KOPT-K1 (cell line): ENCODE measurements at regions not wholly inside any gene's neighbourhood (a gene's known extent, or its start where the extent isn't known, plus 50 kb on each side); places are given as distances from the start of the nearest gene placed in this dataset.

Experiments
- H3K27ac ChIP-seq: fragments of 200-600 bp; sonication (generic); 2 replicates; pipeline ENCODE4 v1.5.1; 2016; ENCODE audit warnings: antibody characterized with exemption, mild to moderate bottlenecking, low read depth, low read length; ENCODE audit not compliant: poor library complexity, severe bottlenecking
- H3K36me3 ChIP-seq: fragments of 200-600 bp; sonication (generic); 2 replicates; pipeline ENCODE4 v1.5.1; 2017; ENCODE audit warnings: antibody characterized with exemption, mild to moderate bottlenecking, low read length, moderate library complexity; ENCODE audit not compliant: insufficient read depth
- H3K9me3 ChIP-seq: fragments of 200-600 bp; sonication (generic); 2 replicates; pipeline ENCODE4 v1.5.1; 2017; ENCODE audit warnings: antibody characterized with exemption, low read length, mild to moderate bottlenecking; ENCODE audit not compliant: insufficient read depth, poor library complexity, severe bottlenecking

DNA sequence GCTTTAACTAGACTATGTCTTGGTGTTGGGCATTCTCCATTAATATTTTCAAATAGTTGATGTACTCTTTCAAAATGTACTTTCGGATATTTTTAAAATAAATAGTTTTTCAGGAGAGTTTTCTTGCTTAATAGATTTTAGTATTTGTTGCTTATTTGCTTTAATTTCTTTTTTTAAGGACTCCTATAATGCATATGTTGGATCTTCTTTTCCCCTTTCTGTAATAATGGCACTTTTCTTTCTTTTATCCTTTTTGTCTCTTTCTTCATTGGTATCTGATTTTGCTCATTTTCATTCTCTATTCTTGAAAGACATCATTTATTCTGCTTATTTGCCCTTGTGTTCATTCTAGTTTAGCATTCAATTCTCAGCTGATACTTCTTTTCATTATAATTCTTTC, 791.6 kb downstream of the GALR1 start:
- Histone ChIP-seq H3K9me3 (peaks cover 11% of the 10 kb centered on the region), H3K36me3 (no peaks in the 10 kb centered on the region), H3K27ac (no peak overlapping the region)

DNA sequence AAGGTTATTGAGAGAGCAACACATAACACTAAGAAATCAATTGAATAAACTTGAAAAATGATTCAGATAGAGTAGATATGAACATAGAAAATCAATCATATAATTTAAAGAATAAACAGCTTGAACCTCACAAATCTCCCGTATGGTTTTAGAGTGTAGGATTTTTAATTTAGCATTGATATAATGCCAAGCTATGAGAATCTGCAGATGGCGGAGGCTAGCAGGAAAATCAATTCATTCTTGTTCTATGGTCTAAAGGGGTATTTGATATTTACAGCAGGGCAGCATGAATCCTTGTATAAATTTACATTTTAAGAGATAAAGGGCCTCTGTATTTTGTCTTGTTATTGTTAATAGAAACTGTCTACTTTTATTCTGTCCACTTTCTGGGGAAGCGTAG, 797.0 kb downstream of the GALR1 start:
- Histone ChIP-seq H3K9me3 (no peaks in the 10 kb centered on the region), H3K27ac (no peak overlapping the region), H3K36me3 (no peaks in the 10 kb centered on the region)

DNA sequence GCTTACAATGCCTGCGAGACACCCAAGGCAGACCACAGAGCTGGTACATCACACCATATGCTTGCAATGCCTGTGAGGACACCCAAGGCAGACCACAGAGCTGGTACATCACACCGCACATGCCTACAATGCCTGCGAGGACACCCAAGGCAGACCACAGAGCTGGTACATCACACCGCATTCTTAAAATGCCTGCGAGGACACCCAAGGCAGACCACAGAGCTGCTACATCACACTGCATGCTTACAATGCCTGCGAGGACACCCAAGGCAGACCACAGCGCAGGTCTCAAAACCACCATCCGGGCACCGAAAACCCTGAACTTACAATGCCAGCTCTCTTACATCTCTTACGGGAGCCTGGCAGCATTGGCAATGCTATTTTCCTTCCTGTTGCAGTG, 799.6 kb downstream of the GALR1 start:
- Histone ChIP-seq H3K9me3 (no peaks in the 10 kb centered on the region), H3K36me3 (no peaks in the 10 kb centered on the region), H3K27ac (no peak overlapping the region)

DNA sequence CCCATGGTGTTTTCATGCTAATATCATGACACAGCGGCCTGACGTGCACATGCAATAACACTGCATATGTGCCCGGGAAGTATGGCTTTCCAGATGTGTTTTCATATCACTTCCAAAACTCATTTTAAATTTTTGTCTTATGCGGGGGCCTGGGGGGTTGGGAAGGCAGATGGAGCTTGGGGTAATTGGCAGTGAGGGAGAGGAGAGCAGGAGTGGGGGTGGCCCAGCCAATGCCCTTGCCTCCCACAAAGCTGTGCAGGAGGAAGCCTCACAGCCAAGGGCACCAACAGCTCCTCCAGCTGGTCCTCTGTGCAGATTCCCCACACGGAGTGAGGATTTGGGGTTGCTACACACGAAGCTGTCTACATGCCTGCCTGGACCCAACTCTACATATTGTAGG, 805.2 kb downstream of the GALR1 start:
- H3K9me3 ChIP-seq, result no peaks in the 10 kb centered on the region
- no peak overlapping the region for H3K27ac ChIP-seq
- no peaks in the 10 kb centered on the region for H3K36me3 ChIP-seq

DNA sequence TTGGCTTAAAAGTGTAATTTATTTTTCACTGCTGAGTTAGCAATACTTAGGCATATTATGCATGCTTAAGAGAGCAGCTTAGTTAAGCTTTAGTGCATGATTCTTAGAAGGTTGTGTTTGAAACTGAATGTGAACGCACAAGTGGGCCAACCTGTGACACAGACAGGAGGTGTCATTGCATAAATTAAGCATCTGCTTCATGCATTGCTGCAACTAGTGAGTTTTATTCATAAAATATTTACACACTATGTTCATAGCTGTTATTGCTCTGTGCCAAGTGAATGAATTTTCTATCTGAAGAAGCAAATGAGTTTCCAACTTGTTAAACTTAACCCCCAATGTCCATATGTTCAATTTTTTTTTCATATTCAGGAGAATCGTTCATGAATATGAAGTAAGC, 806.4 kb downstream of the GALR1 start:
- Histone ChIP-seq H3K27ac (no peak overlapping the region), H3K36me3 (no peaks in the 10 kb centered on the region), H3K9me3 (no peaks in the 10 kb centered on the region)

DNA sequence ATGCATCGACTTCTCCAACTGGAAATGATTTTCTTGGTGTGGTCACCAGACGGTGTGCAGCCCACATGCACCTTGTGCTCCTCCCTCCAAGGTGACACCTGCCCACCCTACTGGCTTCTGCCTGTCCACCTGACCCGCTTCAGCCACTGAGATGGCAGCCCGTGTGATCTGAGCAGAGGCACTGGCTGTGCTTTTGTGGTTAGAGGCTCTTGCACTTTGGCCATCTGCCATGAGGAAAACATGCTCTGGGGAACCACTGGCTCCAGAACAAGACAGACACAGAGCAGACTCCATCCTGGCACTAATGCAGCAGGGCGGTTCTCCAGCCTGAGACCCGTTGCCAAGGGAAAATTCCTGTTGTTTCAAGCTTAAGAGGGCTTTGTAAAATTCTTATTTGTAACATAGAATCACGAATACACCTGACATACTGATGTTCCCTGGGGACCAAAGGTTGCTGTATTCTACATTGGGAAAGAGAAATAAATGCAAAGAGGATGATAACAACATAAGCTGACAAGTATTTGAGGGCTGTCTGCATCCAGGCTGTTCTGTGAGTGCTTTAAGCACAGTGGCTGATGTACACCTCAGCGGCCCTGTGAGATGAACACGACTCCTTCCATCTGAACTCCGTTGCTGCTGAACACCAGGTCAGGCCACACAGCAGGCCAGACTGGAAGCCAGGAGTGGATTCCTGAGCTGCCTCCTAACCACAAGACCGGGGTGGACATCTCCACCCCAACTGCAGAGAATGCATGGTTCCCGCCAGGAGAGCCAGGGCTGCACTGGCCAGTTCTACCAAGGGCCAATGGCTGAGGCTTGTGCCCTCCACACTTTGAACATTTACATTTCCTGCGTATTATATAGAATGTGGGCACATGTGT, 820.4 kb downstream of the GALR1 start:
- Histone ChIP-seq H3K36me3 (no peaks in the 10 kb centered on the region), H3K27ac (no peak overlapping the region), H3K9me3 (peaks cover 3% of the 10 kb centered on the region)

DNA sequence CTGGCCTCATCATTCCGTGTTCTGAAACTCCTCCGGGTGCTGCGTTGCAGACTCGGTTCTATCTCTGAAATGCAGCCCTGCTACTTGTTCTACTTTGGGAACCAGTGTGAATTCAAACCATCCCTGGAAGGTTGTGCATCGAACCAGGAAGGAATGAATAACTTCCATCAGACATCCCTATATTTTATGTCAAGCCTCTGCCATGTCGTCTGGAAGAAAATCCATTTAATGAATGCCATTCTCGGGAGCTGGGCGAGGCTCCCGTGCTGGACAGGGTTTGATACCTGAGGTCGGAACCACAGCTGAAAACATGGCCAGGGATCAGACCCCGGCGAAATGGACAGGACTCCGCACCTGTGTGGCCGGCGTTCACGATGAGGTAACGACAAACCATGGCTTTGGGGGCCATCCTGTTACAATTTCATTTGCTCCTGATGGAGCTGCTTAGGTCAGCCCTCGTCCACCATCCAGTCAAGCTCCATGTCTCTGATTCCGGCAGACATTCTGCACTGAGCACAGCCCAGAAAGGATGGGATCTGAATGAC, 821.6 kb downstream of the GALR1 start:
- Histone ChIP-seq H3K27ac (no peak overlapping the region), H3K9me3 (peaks cover 2% of the 10 kb centered on the region), H3K36me3 (no peaks in the 10 kb centered on the region)

DNA sequence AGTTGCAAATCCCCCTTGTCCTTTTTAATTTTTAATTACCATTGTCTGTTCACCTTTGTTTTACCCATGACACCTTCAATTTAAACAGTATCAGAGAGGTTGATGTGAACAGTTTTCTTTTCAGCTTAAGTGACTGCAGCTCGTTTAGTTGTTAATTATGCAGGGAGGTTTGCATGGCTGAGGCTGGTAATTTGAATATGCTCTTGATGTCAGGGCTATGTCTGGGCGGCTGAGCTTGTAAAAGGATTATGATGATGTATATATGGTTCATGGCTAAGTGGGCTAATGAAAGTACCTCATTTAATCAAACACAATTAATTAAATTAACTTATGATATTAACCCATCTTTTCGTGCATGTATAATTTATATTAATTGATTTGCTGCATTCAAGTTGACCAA, 822.1 kb downstream of the GALR1 start:
- Histone ChIP-seq H3K27ac (no peak overlapping the region), H3K36me3 (no peaks in the 10 kb centered on the region), H3K9me3 (no peaks in the 10 kb centered on the region)

DNA sequence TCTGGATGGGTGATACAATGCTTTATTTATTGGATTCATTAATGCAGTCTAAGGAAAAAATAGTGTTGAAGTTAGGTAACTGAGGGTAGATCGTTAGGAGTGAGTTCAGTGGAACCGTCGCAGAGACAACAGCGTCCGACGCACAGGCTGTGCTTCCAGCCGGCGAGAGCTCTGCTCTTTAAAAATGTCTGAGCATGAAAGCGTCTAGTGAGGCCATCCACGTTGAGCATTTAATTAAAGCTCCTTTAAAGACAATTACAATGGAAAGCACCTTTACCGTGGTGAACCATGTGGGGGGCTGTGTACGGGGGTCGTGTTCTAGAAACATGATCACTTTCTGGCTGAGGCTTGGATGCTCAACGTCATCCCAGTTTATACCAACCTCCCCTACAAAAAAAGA, 822.7 kb downstream of the GALR1 start:
- no peak overlapping the region for H3K27ac ChIP-seq
- H3K9me3 ChIP-seq, result no peaks in the 10 kb centered on the region
- H3K36me3 ChIP-seq, result no peaks in the 10 kb centered on the region

DNA sequence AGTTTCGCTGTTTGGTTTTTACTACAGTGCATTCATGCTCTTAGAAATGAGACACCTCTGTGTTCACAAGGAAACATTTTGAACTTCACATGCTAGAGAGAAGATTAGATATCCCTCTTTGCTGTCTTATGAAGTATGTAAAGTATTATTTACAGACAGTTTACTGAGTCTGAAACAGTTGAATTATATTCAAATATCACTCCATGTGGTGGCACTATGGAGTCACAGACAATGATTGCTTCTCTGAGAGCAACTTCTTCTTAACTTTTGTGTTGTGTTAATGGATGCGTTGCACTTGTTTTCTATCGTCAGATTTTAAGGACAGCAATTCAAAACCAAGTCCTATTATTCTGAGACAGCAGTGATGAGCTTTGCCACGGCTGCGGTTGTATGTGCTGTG, 823.6 kb downstream of the GALR1 start:
- H3K36me3 ChIP-seq, result no peaks in the 10 kb centered on the region
- no peak overlapping the region for H3K27ac ChIP-seq
- no peaks in the 10 kb centered on the region for H3K9me3 ChIP-seq

DNA sequence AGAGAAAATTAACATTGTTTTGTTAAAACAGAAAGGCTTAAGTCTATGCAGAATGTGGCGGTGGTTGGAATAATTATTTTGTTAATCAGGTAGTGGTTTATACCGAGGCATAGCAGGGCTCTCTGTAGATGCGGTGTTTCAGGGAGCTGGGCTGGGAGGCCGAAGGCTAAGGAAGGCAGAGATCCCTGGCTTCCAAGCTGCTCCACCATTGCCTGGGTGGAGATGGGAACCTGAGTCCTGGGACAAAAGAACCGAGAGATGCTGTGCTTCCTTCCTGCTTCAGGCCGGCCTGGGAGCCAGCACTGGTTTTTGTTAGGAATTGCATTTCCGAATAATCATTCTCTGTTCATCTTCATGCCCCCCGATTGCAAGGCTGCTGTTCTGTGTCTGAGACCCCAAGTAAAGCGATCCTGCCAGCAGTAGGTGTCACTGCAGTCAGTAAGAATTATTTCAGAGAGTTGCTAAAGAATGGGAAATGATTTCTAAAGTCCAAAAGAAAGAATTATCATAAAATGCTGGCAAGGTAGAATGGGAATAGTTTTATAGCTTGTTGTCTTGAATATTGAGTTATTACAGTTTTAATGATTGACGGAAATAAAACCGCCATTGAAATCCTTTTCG, 824.9 kb downstream of the GALR1 start:
- no peak overlapping the region for H3K27ac ChIP-seq
- H3K9me3 ChIP-seq, result no peaks in the 10 kb centered on the region
- no peaks in the 10 kb centered on the region for H3K36me3 ChIP-seq

DNA sequence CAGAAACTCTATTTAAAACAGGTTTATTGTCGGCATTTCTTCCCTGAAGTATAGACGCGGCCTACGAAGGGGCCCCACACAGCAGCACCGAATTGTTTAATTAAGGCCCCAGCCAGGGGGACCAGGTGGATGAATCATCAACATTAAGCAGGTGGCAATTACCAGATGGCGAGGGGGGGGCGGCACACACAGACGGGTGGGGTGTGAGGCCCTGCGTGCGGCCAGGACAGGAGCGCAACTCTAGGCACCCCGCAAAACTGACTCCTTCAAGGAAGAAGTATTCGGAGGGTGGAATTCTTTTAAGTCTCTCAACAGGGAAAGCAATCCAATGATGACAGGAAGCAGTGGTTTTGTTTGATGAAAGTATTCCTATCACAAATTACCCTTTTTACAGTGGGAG, 830.4 kb downstream of the GALR1 start:
- Histone ChIP-seq H3K36me3 (no peaks in the 10 kb centered on the region), H3K9me3 (no peaks in the 10 kb centered on the region), H3K27ac (no peak overlapping the region)

DNA sequence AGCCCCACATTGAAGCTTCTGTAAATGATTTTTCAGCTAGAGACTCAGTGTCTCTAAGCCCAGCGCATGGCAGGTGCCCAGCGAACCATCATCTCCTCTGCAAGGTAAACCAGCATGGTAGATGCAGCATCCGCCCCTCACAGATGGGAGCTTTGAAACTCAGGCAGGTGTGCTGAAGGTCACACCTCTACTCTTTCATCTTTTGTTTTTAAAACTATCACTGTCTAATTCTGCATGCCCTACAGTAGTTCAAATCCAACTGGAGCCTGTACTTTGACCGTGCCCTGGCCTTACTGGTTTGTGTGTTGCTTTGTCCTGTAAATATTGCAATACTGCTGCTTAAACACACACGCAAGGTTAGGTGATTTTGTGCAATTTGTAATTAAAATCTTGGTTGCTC, 831.1 kb downstream of the GALR1 start:
- Histone ChIP-seq H3K27ac (no peak overlapping the region), H3K9me3 (no peaks in the 10 kb centered on the region), H3K36me3 (no peaks in the 10 kb centered on the region)

DNA sequence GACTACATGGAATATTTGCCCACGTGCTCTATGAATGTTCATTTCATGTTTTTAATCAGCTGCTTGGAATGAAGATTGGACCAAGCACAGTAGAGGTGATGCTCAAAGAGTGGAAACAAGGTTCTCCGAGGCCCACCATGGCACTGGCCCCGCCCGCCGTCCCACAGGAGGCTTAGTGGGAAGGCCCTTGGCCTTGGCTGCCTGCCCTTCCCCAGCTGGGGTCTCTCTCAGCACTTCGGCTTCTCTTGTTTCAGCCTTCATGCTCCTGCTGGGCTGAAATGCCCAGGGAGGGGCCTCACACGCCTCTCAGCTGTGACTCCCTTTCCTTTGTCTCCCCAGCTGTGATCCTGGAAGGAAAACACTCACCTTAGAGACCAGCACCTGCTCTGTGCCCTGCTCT, 833.2 kb downstream of the GALR1 start:
- Histone ChIP-seq H3K27ac (no peak overlapping the region), H3K9me3 (no peaks in the 10 kb centered on the region), H3K36me3 (no peaks in the 10 kb centered on the region)

DNA sequence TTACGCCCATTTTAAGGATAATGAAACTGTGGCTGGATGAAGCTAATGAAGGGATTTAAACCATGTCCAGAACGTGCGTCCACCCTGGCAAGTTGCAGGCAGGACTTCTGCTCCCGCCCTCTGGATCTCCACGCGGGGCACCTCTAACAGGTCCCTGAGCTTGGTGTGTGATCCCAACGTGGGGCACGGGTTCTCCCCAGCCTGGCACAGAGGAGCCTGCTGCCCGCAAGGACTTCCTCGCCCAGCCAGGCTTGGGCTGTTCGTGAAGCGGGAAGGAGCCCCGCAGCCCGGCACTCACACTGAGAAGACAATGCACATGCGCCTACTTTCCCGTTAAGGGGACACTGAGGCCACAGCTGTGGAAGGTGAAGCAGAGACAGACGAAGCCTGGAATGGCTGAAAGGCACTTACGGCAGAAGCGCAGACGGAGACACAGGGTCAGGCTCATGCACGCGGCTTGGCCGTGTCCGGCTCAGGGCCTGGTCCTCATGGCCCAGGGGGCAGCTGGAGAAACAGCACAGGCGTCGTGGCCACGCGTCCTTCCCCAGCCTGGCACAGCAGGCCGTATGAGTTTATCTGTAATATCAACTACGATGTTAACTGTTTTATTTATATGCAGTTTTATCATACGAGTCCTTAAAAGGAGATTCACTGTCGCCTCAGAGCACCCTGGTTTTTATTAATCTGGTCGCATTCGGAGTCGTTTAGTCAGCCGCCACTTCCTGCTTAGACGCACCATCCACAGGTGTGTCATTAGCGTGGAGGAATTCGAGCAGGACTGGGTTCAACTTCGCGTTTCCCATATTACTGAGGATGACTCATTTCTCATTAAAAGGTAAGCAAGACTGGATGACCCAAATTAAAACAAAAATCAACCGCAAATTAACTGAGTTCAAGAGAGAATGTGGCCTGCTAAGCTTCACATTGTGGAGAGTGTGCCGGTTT, 835.9 kb downstream of the GALR1 start:
- Histone ChIP-seq H3K36me3 (no peaks in the 10 kb centered on the region), H3K27ac (no peak overlapping the region), H3K9me3 (no peaks in the 10 kb centered on the region)
